ENCODE measurements at regions not wholly inside any gene's neighbourhood (a gene's known extent, or its start where the extent isn't known, plus 50 kb on each side); places are given as distances from the start of the nearest gene placed in this dataset.

GRCh38 chr9:79801459-79801858, 229.7 kb downstream of the TLE4 start:
- DNase-seq, result no peak

GRCh38 chr9:79800578-79800977, 228.8 kb downstream of the TLE4 start:
- DNase-seq, result no peak

- no peak for DNase-seq
Observed at GRCh38 chr9:79799691-79800335, 228.0 kb downstream of the TLE4 start.

- DNase-seq, result no peak
Observed at GRCh38 chr9:79798450-79798849, 226.7 kb downstream of the TLE4 start.

DNA sequence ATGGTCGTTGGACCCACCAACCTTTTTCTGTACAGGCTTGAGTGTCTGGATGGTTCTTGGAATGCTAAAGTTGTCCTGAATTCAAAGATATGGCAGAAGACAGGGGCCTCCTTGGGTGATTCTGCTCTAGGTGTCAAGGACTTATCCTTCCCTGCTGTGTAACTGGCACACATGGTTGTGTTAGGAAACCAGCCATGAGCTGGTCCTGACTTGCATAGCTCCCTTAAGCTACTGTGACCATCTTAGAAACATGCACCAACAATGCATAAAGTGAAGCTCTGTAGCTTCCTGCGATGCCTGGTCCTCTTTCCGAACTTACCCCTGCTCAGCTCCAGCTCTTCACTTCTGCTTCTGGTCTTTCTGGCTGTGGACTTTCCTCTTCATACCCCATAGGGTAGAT, 224.6 kb downstream of the TLE4 start:
- no peak for DNase-seq

- no peak for DNase-seq
Observed at GRCh38 chr9:79788662-79789061, 216.9 kb downstream of the TLE4 start.

- no peak for DNase-seq
Observed at GRCh38 chr9:79781263-79781662, 209.5 kb downstream of the TLE4 start.

DNA sequence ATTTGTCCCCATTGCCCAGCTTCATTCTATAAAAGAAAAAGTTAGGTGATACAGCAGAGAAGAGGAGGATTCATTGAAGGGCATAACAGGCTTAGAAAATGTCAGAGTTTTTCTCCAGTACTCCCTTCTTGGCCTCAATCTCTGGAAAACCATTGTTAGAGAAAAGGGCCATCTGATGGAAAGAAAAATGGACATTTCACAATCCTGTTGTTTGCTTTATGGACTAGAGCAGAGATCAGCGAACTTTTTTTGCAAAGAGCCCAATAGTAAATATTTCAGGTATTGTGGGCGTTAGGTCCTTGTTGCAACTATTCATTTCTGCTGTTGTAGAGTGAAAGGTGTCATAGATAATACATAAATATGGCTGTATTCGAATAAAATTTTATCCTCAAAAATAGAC, 208.8 kb downstream of the TLE4 start:
- no peak for DNase-seq

DNA sequence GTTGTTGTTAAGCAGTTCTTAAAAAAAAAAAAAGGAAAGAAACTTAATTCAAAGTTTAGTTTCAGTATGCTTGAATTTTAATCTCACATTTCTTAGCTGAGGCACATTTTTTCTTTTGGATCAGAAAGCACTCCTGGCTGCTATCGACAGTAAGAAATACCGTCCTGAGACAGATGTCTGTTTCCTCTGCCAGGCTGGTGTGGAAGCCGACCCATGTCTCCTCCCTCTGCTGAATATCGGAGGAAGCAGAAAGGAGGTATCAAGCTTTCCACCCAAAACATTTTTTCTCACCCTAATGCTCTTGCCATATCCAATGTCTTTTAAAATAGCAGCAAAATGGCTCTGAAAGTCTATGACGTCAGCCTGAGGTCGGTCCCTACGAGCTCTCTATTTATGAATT, 208.1 kb downstream of the TLE4 start:
- no peak for DNase-seq

DNA sequence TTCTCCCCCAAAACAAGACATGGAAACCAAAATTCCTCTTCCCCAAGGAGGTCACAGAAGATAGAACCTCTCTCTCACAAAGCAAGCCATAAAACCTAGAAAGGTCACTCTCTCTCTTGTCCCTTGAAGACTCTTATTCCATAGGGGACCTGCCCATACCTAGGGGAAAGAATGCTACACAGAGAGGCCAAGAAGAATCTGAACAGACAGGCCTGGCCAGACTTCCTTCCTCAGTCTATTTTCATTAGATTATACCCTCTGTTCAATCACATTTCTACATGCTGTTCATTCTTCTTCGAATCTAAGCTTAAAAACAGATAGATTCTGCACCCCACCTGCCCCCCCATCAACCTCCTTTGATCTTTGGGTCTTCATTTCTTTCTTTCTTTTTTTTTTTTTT, 206.8 kb downstream of the TLE4 start:
- no peak for DNase-seq

- DNase-seq, result no peak
Observed at GRCh38 chr9:79776581-79776980, 204.8 kb downstream of the TLE4 start.
